ENCODE measurements at regions not wholly inside any gene's neighbourhood (a gene's known extent, or its start where the extent isn't known, plus 50 kb on each side); places are given as distances from the start of the nearest gene placed in this dataset.

DNA sequence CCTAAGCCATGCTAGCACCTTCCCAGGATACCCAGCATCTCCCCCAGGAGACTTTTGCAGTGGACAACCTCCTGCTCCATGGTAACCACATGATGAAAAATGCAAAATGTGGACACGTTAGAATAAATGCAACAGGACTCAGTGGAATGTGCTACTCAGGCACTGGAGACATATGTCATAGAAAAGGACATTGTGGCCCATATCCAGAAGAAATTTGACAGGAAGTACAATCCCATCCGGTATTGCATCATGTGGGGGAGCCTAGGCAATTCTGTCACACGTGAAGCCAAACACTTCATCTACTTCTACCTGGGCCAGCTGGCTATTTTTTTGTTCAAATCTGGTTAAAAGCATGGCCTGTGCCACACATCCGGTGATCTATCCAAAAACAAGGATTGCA, 227.2 kb upstream of the GPR149 start:
- no peak for TF ChIP-seq CTCF (IDR thresholded peaks at IDR 0.05; ENCODE audit: insufficient read depth in 1 of 2, low read depth in 1 of 2, low read length in 1 of 2, severe bottlenecking in 1 of 2, unreplicated experiment in 1 of 2)
- intact Hi-C loops (cut with micrococcal nuclease; ENCODE audit: unreplicated experiment), result no loop called here
- Histone ChIP-seq H3K4me3 (ENCODE audit: low read depth, low read length) (no peak overlapping the region), H3K27me3 (replicated peaks; ENCODE audit: control insufficient read depth, insufficient read depth, low read length) (no peaks in the 10 kb centered on the region), H3K9me3 (no peaks in the 10 kb centered on the region), H3K36me3 (ENCODE audit: control insufficient read depth, insufficient read depth, low read length) (no peaks in the 10 kb centered on the region), H3K4me1 (no peaks in the 10 kb centered on the region)
- ChIA-PET CTCF (no interaction called here), POLR2A (no interaction called here)
- no peaks in the 10 kb centered on the region for H3K9me3 Mint-ChIP-seq (ENCODE audit: unreplicated experiment)
- no peaks in the 10 kb centered on the region for H3K36me3 Mint-ChIP-seq (ENCODE audit: insufficient read depth, unreplicated experiment)
- DNase-seq, result no peak
- H3K4me1 Mint-ChIP-seq (ENCODE audit: low read depth, unreplicated experiment), result peaks cover 10% of the 10 kb centered on the region
- H3K27me3 Mint-ChIP-seq (ENCODE audit: insufficient read depth, unreplicated experiment), result peaks cover 5% of the 10 kb centered on the region
- no peak overlapping the region for H3K4me3 Mint-ChIP-seq (ENCODE audit: unreplicated experiment)
- H3K27ac Mint-ChIP-seq (ENCODE audit: unreplicated experiment), result no peak overlapping the region
- BruUV-seq (replicated peaks), result no TSS peak

GRCh38 chr3:154656486-154656885, 226.5 kb upstream of the GPR149 start:
- intact Hi-C loops (cut with micrococcal nuclease; ENCODE audit: unreplicated experiment), result no loop called here
- H3K4me1 ChIP-seq, result no peaks in the 10 kb centered on the region
- BruUV-seq (replicated peaks), result no TSS peak
- Mint-ChIP-seq H3K4me3 (ENCODE audit: unreplicated experiment) (no peak overlapping the region), H3K36me3 (ENCODE audit: insufficient read depth, unreplicated experiment) (no peaks in the 10 kb centered on the region), H3K9me3 (ENCODE audit: unreplicated experiment) (no peaks in the 10 kb centered on the region), H3K27ac (ENCODE audit: unreplicated experiment) (no peak overlapping the region), H3K4me1 (ENCODE audit: low read depth, unreplicated experiment) (peaks cover 10% of the 10 kb centered on the region), H3K27me3 (ENCODE audit: insufficient read depth, unreplicated experiment) (peaks cover 5% of the 10 kb centered on the region)
- H3K4me3 ChIP-seq (ENCODE audit: low read depth, low read length), result no peak overlapping the region
- H3K36me3 ChIP-seq (ENCODE audit: control insufficient read depth, insufficient read depth, low read length), result no peaks in the 10 kb centered on the region
- TF ChIP-seq CTCF (IDR thresholded peaks at IDR 0.05; ENCODE audit: insufficient read depth in 1 of 2, low read depth in 1 of 2, low read length in 1 of 2, severe bottlenecking in 1 of 2, unreplicated experiment in 1 of 2), result no peak
- CTCF ChIA-PET, result no interaction called here
- no peaks in the 10 kb centered on the region for H3K9me3 ChIP-seq
- DNase-seq, result no peak
- H3K27me3 ChIP-seq (replicated peaks; ENCODE audit: control insufficient read depth, insufficient read depth, low read length), result no peaks in the 10 kb centered on the region
- POLR2A ChIA-PET, result no interaction called here

- H3K4me3 Mint-ChIP-seq (ENCODE audit: unreplicated experiment), result no peak overlapping the region
- Histone ChIP-seq H3K4me1 (no peaks in the 10 kb centered on the region), H3K9me3 (peaks cover 2% of the 10 kb centered on the region; the same call in 1 of the 2 replicates), H3K4me3 (ENCODE audit: low read depth, low read length) (no peak overlapping the region), H3K27me3 (replicated peaks; ENCODE audit: control insufficient read depth, insufficient read depth, low read length) (no peaks in the 10 kb centered on the region), H3K36me3 (ENCODE audit: control insufficient read depth, insufficient read depth, low read length) (no peaks in the 10 kb centered on the region)
- H3K27ac Mint-ChIP-seq (ENCODE audit: unreplicated experiment), result no peak overlapping the region
- H3K27me3 Mint-ChIP-seq (ENCODE audit: insufficient read depth, unreplicated experiment), result no peaks in the 10 kb centered on the region
- ChIA-PET CTCF (no interaction called here), POLR2A (interaction anchor here (0.7 kb wide), 1 partner anchor 12 kb away, joined by 4 read pairs; no protein-coding TSS in a partner anchor)
- no TSS peak for BruUV-seq (replicated peaks)
- no peaks in the 10 kb centered on the region for H3K36me3 Mint-ChIP-seq (ENCODE audit: insufficient read depth, unreplicated experiment)
- intact Hi-C loops (cut with micrococcal nuclease; ENCODE audit: unreplicated experiment), result no loop called here
- no peak for DNase-seq
- no peak for TF ChIP-seq CTCF (IDR thresholded peaks at IDR 0.05; ENCODE audit: insufficient read depth in 1 of 2, low read depth in 1 of 2, low read length in 1 of 2, severe bottlenecking in 1 of 2, unreplicated experiment in 1 of 2)
- H3K9me3 Mint-ChIP-seq (ENCODE audit: unreplicated experiment), result no peaks in the 10 kb centered on the region
- peaks cover 7% of the 10 kb centered on the region for H3K4me1 Mint-ChIP-seq (ENCODE audit: low read depth, unreplicated experiment)
Observed at GRCh38 chr3:154642145-154642544, 212.2 kb upstream of the GPR149 start.
